Epithelial cell of esophagus (primary cell): ENCODE measurements at regions not wholly inside any gene's neighbourhood (a gene's known extent, or its start where the extent isn't known, plus 50 kb on each side); places are given as distances from the start of the nearest gene placed in this dataset.
A peak's percentile ranks its signal among the peaks of the same experiment; 100 is the strongest.

ENCODE experiments used
- DNase-seq: peaks from one replicate; pipeline ENCODE4 v3.0.0; 2010; ENCODE audit warnings: low read depth
- H3K4me3 ChIP-seq: 2 replicates; pipeline ENCODE4 v1.5.1; 2011; ENCODE audit warnings: mild to moderate bottlenecking, low read length, control low read depth
- CTCF ChIP-seq: IDR thresholded peaks from 2 replicates; pipeline ENCODE4 v1.5.1; 2011; ENCODE audit warnings: low read depth, mild to moderate bottlenecking, low read length, control low read depth, inconsistent platforms; ENCODE audit not compliant: insufficient read depth; ENCODE audit errors: missing control alignments

DNA sequence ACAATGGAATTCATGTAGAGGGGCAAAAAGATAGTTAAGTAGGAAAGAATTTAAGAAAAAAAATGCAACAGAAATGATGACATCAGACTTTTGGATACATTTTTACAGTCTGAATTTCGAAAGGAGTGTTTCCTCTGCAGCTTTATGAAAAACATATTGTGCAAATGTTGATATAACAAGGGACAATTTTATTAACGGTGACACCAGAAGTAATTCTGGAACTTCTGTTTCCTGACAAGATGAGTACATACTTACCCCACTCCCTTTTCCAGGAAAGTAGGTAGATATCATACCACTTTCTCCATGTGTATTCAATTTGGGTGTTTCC is 369.6 kb downstream of the FBXO15 start:
- no peak for TF ChIP-seq CTCF
- no peak for DNase-seq
- no peak overlapping the region for H3K4me3 ChIP-seq

GRCh38 chr18:73777356-73778031 is 370.1 kb downstream of the FBXO15 start:
- H3K4me3 ChIP-seq = no peak overlapping the region
- no peak for TF ChIP-seq CTCF
- DNase-seq = no peak

DNA sequence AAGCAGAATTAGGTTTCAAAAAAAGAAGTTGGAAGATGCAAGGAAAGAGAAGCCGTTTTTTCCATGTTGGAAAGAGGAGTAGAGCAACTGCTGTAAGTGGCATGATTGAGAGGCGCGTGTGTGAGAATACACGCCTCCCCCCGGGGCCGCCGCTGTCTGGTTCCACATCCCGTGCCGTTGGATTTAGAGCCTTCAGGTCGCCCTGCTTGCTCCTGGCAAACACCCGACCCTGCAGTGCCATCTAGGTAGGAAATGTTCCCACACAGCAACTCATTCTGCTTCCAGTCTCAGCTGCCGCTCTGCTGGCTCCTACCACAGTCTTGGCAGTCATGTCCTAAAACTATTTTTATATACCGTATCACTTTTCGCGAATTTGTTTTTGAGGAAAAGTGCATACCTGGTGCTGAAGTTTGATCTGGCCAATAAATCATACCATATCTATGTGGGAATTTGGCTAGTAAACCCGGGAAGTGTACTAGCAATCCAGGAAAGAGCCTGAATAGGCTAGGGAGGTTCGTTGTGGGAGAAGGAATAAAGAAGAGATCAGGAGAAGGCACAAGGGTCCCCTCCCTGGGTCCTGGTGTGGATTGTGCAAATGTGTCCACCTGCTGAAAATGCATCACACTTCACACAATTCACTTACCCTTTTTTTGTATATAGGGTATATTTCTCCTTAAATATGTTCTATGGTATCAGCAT is 372.7 kb downstream of the FBXO15 start:
- peak; percentile 6 for TF ChIP-seq CTCF
- DNase-seq = peak; percentile 19

DNA sequence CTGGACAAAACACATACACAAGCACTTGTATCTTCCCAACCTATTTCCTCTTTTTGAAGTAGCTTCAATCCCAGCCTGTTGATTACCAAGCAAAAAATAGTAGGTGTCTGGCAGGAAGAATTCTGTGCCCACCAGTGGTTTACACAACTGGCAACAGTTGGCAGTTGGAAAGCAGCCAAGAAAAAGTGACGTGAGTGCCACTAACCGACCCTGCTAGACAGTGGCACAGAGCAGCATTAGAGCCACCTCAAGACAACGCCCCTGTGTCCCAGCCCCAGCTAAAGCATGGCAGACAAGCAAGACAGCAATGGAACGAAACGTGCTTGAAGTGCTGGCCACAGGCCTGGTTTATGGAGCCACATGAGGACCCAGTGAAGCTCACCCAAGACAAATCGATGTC is 379.6 kb downstream of the FBXO15 start:
- H3K4me3 ChIP-seq = no peak overlapping the region
- no peak for TF ChIP-seq CTCF
- DNase-seq = no peak

More for the DNA sequence above, 372.7 kb downstream of the FBXO15 start:
- H3K4me3 ChIP-seq = no peak overlapping the region

DNA sequence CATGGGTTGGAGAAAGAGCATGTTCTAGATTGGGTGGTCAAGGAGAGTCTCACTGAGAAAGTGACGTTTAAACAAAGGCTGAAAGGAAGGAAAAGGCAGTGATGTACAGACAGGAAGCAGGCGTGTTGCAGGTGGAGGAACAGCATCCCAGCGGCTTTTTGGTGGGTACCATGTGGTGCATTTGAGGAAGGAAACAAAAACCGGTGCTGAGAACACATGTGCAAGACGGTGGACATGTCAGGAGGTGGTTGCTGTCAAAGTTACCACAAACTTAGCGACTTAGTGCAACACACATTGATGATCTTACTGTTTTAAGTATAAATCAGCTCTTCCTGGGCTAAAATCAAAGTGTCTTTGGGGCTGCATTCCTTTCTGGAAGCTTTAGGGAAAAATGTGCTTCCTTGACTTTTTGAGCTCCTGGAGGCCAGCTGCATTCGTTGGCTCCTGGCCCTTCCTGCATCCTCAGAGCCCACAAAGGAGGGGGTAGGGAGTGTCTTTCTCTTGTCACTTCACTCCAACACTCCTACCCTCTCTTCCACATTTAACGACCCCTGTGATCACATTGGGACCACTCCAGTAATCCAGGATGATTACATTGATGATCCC is 380.6 kb downstream of the FBXO15 start:
- H3K4me3 ChIP-seq = no peak overlapping the region
- no peak for DNase-seq
- TF ChIP-seq CTCF = no peak

- DNase-seq = peak; percentile 40
- no peak overlapping the region for H3K4me3 ChIP-seq
- TF ChIP-seq CTCF = no peak
Measured at GRCh38 chr18:73758446-73758845, 389.2 kb downstream of the FBXO15 start.
